ENCODE measurements at regions not wholly inside any gene's neighbourhood (a gene's known extent, or its start where the extent isn't known, plus 50 kb on each side); places are given as distances from the start of the nearest gene placed in this dataset.

GRCh38 chr1:14460173-14460572 lies 138.3 kb upstream of the KAZN start:
- Histone ChIP-seq H3K4me3 (no peak overlapping the region), H3K4me1 (no peaks in the 10 kb centered on the region), H3K36me3 (no peaks in the 10 kb centered on the region), H3K9me3 (no peaks in the 10 kb centered on the region), H3K27ac (no peak overlapping the region), H3K27me3 (no peaks in the 10 kb centered on the region)
- no peak for DNase-seq (ENCODE audit: low spot score in 2 of 2)
- WGBS: no CpG with 5 or more reads among the region's 3 CpGs
- TF ChIP-seq POLR2A (IDR thresholded peaks at IDR 0.05) (no peak), CTCF (IDR thresholded peaks at IDR 0.05) (no peak), EP300 (IDR thresholded peaks at IDR 0.05) (no peak)

GRCh38 chr1:14462851-14463250 lies 135.6 kb upstream of the KAZN start:
- DNase-seq (ENCODE audit: low spot score in 2 of 2): no peak
- no peaks in the 10 kb centered on the region for H3K27me3 ChIP-seq
- TF ChIP-seq POLR2A (IDR thresholded peaks at IDR 0.05) (no peak), CTCF (IDR thresholded peaks at IDR 0.05) (no peak), EP300 (IDR thresholded peaks at IDR 0.05) (no peak), POLR2AphosphoS5 (IDR thresholded peaks at IDR 0.05) (no peak)
- H3K9me3 ChIP-seq: no peaks in the 10 kb centered on the region
- H3K4me3 ChIP-seq: no peak overlapping the region
- H3K4me1 ChIP-seq: no peaks in the 10 kb centered on the region
- WGBS: 89% methylated on average over 4 of the region's 4 CpGs
- H3K36me3 ChIP-seq: no peaks in the 10 kb centered on the region
- H3K27ac ChIP-seq: no peak overlapping the region

- no peaks in the 10 kb centered on the region for H3K27me3 ChIP-seq
- WGBS: 56% methylated on average over 4 of the region's 4 CpGs
- H3K4me1 ChIP-seq: no peaks in the 10 kb centered on the region
- no peaks in the 10 kb centered on the region for H3K9me3 ChIP-seq
- DNase-seq (ENCODE audit: low spot score in 2 of 2): no peak
- no peak overlapping the region for H3K4me3 ChIP-seq
- TF ChIP-seq POLR2A (IDR thresholded peaks at IDR 0.05): no peak
- no peak for TF ChIP-seq EP300 (IDR thresholded peaks at IDR 0.05)
- TF ChIP-seq CTCF (IDR thresholded peaks at IDR 0.05): no peak
- no peak for TF ChIP-seq POLR2AphosphoS5 (IDR thresholded peaks at IDR 0.05)
- no peaks in the 10 kb centered on the region for H3K36me3 ChIP-seq
- H3K27ac ChIP-seq: no peak overlapping the region
These were observed 132.5 kb upstream of the KAZN start for GRCh38 chr1:14466006-14466405.

GRCh38 chr1:14467112-14467511 lies 131.4 kb upstream of the KAZN start:
- 94% methylated on average over 1 of the region's 1 CpG for WGBS
- DNase-seq (ENCODE audit: low spot score in 2 of 2): no peak
- Histone ChIP-seq H3K4me1 (no peaks in the 10 kb centered on the region), H3K9me3 (no peaks in the 10 kb centered on the region), H3K36me3 (no peaks in the 10 kb centered on the region), H3K27me3 (no peaks in the 10 kb centered on the region), H3K27ac (no peak overlapping the region), H3K4me3 (no peak overlapping the region)
- TF ChIP-seq CTCF (IDR thresholded peaks at IDR 0.05): no peak

DNA sequence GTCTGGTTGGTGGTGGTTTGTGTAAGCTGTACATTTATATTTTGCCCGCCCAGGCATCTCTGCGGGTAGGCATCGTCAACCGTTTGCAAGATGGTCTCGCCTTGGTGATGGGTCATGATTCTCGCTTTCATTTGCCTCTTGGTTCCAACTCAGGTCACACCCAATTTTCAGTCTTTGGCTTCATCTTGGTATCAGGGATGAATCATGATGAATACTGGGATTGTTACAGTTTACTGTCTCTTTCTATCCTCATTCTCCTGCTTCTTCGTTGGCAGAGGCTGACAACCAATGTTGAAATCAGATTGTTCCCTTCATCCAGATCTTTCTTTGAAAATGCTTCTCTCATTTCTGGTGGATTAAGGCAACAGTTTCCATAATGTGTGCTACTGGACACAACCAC lies 129.7 kb upstream of the KAZN start:
- Histone ChIP-seq H3K9me3 (no peaks in the 10 kb centered on the region), H3K27me3 (no peaks in the 10 kb centered on the region), H3K27ac (no peak overlapping the region), H3K4me1 (no peaks in the 10 kb centered on the region), H3K36me3 (no peaks in the 10 kb centered on the region), H3K4me3 (no peak overlapping the region)
- no peak for DNase-seq (ENCODE audit: low spot score in 2 of 2)
- 58% methylated on average over 7 of the region's 7 CpGs for WGBS
- TF ChIP-seq CTCF (IDR thresholded peaks at IDR 0.05) (no peak), EP300 (IDR thresholded peaks at IDR 0.05) (no peak), POLR2A (IDR thresholded peaks at IDR 0.05) (no peak), POLR2AphosphoS5 (IDR thresholded peaks at IDR 0.05) (no peak)
